ENCODE measurements at regions not wholly inside any gene's neighbourhood (a gene's known extent, or its start where the extent isn't known, plus 50 kb on each side); places are given as distances from the start of the nearest gene placed in this dataset.

GRCh38 chrX:80267790-80268189, 152.5 kb upstream of the TENT5D start:
- Histone ChIP-seq H3K4me3 (replicated peaks; ENCODE audit: low read depth, low read length) (no peak overlapping the region), H3K36me3 (ENCODE audit: control insufficient read depth, insufficient read depth, low read length) (no peaks in the 10 kb centered on the region), H3K27me3 (replicated peaks; ENCODE audit: control insufficient read depth, insufficient read depth, low read length) (no peaks in the 10 kb centered on the region)
- TF ChIP-seq, protein P1, sequence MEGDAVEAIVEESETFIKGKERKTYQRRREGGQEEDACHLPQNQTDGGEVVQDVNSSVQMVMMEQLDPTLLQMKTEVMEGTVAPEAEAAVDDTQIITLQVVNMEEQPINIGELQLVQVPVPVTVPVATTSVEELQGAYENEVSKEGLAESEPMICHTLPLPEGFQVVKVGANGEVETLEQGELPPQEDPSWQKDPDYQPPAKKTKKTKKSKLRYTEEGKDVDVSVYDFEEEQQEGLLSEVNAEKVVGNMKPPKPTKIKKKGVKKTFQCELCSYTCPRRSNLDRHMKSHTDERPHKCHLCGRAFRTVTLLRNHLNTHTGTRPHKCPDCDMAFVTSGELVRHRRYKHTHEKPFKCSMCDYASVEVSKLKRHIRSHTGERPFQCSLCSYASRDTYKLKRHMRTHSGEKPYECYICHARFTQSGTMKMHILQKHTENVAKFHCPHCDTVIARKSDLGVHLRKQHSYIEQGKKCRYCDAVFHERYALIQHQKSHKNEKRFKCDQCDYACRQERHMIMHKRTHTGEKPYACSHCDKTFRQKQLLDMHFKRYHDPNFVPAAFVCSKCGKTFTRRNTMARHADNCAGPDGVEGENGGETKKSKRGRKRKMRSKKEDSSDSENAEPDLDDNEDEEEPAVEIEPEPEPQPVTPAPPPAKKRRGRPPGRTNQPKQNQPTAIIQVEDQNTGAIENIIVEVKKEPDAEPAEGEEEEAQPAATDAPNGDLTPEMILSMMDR (IDR thresholded peaks at IDR 0.05; ENCODE audit: insufficient read depth, low read length, poor library complexity, severe bottlenecking), result no peak
- DNase-seq (ENCODE audit: extremely low read depth, insufficient read length), result no peak

GRCh38 chrX:80282535-80282934, 137.7 kb upstream of the TENT5D start:
- Histone ChIP-seq H3K36me3 (ENCODE audit: control insufficient read depth, insufficient read depth, low read length) (no peaks in the 10 kb centered on the region), H3K4me3 (replicated peaks; ENCODE audit: low read depth, low read length) (no peak overlapping the region), H3K27me3 (replicated peaks; ENCODE audit: control insufficient read depth, insufficient read depth, low read length) (no peaks in the 10 kb centered on the region)
- no peak for DNase-seq (ENCODE audit: extremely low read depth, insufficient read length)
- TF ChIP-seq, protein P1 (IDR thresholded peaks at IDR 0.05; ENCODE audit: insufficient read depth, low read length, poor library complexity, severe bottlenecking), result peak; percentile 27

DNA sequence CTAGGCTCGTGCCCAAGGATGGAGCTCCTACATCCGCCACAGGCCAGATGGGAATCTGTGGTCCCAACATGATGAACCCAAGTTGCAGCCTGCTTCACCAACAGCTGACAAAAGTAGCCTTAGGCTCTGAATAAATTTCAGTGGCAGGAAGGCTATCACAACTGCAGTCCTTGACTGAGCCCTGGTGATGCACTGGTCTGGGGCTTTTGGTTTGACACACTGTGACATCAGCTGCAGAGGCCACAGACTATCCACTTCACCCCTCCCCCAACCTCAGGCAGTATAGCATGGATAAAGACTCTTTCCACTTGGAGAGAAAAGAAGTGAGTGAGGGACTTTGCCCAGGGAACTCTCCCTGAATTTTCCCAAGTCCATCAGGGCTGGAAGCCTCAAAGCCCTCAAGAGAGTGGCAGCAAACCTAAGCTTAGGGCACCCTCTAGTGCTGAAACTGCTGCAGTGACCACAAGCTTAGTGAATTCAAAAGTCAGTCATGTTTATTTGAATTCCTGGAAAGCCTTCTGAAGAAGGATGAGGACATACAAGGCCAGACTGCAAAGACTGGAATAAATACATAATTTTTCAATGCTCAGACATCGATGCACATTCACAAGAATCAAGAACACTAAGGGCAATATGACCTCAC, 135.0 kb upstream of the TENT5D start:
- TF ChIP-seq, protein P1 (IDR thresholded peaks at IDR 0.05; ENCODE audit: insufficient read depth, low read length, poor library complexity, severe bottlenecking), result peak; percentile 60
- no peaks in the 10 kb centered on the region for H3K36me3 ChIP-seq (ENCODE audit: control insufficient read depth, insufficient read depth, low read length)
- no peak for DNase-seq (ENCODE audit: extremely low read depth, insufficient read length)
- no peak overlapping the region for H3K4me3 ChIP-seq (replicated peaks; ENCODE audit: low read depth, low read length)
- no peaks in the 10 kb centered on the region for H3K27me3 ChIP-seq (replicated peaks; ENCODE audit: control insufficient read depth, insufficient read depth, low read length)

GRCh38 chrX:80290834-80291233, 129.4 kb upstream of the TENT5D start:
- Histone ChIP-seq H3K27me3 (replicated peaks; ENCODE audit: control insufficient read depth, insufficient read depth, low read length) (no peaks in the 10 kb centered on the region), H3K36me3 (ENCODE audit: control insufficient read depth, insufficient read depth, low read length) (no peaks in the 10 kb centered on the region), H3K4me3 (replicated peaks; ENCODE audit: low read depth, low read length) (no peak overlapping the region)
- DNase-seq (ENCODE audit: extremely low read depth, insufficient read length), result no peak
- TF ChIP-seq, protein P1 (IDR thresholded peaks at IDR 0.05; ENCODE audit: insufficient read depth, low read length, poor library complexity, severe bottlenecking), result no peak

- H3K4me3 ChIP-seq (replicated peaks; ENCODE audit: low read depth, low read length), result no peak overlapping the region
- H3K36me3 ChIP-seq (ENCODE audit: control insufficient read depth, insufficient read depth, low read length), result no peaks in the 10 kb centered on the region
- no peak for DNase-seq (ENCODE audit: extremely low read depth, insufficient read length)
- TF ChIP-seq, protein P1 (IDR thresholded peaks at IDR 0.05; ENCODE audit: insufficient read depth, low read length, poor library complexity, severe bottlenecking), result no peak
- no peaks in the 10 kb centered on the region for H3K27me3 ChIP-seq (replicated peaks; ENCODE audit: control insufficient read depth, insufficient read depth, low read length)
Observed at GRCh38 chrX:80293354-80293753, 126.9 kb upstream of the TENT5D start.

DNA sequence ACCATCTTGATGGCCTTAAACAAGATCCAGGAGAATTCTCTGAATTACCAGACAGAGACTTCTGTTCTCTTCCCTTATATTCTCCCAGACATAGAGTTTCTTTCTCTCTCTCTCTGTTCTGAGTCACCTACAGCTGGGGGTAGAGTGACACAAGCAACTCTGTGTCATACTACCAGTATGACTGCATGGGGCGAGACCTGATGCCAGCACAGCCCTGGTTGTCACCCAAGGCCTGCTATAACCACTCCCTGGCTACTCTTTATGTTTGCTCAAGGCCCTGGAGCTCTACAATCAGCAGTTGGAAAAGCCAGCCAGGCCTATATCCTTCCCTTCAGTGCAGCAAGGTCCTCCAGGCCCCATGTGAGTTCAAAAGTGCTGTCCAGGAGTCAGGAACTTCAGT, 114.2 kb upstream of the TENT5D start:
- Histone ChIP-seq H3K4me3 (replicated peaks; ENCODE audit: low read depth, low read length) (no peak overlapping the region), H3K27me3 (replicated peaks; ENCODE audit: control insufficient read depth, insufficient read depth, low read length) (no peaks in the 10 kb centered on the region), H3K36me3 (ENCODE audit: control insufficient read depth, insufficient read depth, low read length) (no peaks in the 10 kb centered on the region)
- TF ChIP-seq, protein P1 (IDR thresholded peaks at IDR 0.05; ENCODE audit: insufficient read depth, low read length, poor library complexity, severe bottlenecking), result no peak
- DNase-seq (ENCODE audit: extremely low read depth, insufficient read length), result no peak

All from GM06990 (cell line).